ENCODE measurements at regions not wholly inside any gene's neighbourhood (a gene's known extent, or its start where the extent isn't known, plus 50 kb on each side); places are given as distances from the start of the nearest gene placed in this dataset.
"Not testable (repeated sequence)": the region's sequence is repeated elsewhere in the genome, so short reads cannot be mapped to it uniquely, and the experiment has no call there.

DNA sequence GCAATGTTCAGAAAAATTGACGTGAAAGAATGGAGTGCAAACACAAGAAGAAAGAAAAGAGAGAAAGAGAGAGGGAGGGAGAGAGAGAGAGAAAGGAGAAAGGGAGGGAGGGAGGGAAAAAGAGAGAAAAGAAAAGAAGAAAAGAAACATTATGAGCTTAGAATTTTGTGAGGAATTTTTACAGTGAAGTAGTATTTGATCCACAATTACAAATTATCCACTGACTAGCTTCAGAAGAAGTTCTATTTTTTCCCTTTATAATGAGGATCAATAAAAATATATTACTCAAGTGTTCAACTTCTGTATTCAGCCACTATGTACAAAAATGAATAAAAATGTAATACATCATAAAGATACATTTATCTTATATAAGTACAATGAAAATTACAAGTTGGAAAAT lies 494.5 kb upstream of the CA10 start:
- DNase-seq (ENCODE audit: extremely low read depth, low read depth, low spot score), result no peak

DNA sequence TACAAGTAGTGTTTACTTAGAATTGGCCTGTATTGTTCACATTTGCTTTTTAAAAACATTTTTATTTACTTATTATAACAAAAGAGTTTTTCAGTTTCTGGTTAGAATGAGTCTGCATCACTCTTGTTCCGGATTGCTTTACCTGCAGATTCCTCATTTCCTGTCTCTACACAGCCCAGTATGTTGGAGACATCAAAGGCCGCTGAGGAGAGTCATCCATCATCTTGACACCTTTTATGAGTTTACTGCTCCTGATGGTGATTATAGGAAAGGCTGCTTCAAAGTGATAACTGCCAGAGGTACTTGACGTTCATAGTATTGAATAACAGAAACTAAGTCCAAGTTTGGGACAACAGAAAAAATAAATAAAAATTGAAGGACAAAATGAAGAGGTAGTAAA lies 490.5 kb upstream of the CA10 start:
- no peak for DNase-seq (ENCODE audit: extremely low read depth, low read depth, low spot score)

DNA sequence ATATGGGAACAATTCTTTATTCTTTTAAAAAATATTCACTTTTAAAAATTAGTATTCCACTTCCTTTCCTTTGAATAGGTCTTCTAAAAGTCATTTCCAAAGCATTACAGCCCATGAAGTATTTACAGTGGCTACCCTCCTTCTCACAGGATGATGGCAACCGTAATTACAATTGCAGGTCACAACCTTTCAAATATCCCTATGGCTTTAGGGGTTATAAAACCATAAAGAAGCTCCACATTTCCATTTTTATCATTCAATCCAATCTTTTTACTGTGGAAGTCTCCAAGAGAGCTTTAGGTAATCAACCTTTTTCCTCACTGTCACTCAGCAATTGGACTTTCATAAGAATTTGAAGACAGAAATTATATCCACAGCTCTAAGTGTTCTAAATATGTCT lies 488.9 kb upstream of the CA10 start:
- no peak for DNase-seq (ENCODE audit: extremely low read depth, low read depth, low spot score)

DNA sequence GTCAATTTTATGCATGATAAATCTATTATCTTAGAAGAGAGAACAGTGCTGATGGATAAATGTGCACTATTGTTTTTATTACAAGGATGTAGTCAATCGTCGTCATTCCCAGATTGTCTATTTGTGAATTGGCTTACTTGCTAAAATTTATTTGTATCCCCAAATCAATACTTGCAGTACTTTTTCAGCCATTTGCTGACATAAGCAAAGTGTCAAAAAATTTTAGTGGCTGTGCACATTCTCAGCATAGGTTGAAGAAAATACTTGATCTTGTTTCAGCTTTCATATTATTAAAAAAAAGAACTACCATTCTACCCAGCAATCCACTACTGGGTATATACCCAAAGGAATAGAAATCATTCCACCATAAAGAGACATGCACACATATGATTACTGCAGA lies 477.9 kb upstream of the CA10 start:
- DNase-seq (ENCODE audit: extremely low read depth, low read depth, low spot score), result no peak

DNA sequence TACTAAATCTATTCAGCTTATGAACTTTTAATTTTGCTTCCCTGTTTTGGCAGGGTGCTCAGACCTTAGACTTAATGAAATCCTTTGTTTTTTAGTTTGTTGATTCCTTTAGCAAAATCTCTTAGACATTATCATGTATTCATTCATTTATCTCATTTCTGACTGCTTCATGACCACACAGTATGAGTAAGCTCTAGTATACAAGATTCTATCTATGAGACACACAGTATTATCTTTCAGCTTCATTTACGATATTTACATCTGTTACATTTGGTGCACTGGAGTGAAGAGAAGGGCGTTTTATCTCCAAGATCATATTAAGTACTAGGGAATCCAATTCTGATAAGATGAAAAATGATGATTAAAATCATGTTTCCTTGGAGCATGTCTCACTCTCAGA lies 448.1 kb upstream of the CA10 start:
- no peak for DNase-seq (ENCODE audit: extremely low read depth, low read depth, low spot score)

DNA sequence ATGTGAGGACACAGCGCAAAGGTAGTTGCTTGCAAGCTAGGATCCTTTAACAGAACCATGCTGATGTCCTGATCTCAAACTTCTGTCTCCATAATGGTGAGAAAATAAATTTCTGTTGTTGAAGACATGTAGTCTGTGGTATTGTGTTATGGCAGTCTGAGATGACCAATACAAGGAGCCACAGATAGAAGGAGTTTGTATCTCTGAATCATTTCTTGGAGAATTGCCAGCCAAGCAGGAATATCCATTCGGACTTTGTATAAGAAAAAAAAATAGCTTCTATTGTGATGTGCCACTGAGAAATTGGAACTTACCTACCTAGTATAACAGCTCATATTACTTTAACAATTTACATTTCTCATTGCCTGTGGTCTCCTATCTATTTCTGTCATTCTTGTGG lies 447.6 kb upstream of the CA10 start:
- no peak for DNase-seq (ENCODE audit: extremely low read depth, low read depth, low spot score)

DNA sequence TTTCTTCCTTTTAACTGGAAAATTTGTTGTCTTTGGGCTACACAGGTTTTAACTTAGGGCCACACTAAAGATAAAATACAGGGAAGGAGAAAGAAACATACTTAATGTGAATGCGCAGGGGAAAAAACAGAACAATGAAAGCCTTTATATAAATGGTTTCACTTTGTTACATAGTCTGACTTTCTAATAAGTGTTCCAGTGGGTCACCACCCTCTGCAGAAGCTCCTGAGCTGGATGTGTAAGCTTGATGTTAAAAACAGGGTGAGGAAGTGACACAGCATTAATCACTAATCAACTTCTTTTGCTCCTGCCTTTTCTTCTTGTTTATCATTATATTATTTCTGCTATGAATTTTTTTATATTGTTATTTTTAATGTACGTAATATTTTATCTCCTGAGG lies 445.6 kb upstream of the CA10 start:
- DNase-seq (ENCODE audit: extremely low read depth, low read depth, low spot score), result no peak

DNA sequence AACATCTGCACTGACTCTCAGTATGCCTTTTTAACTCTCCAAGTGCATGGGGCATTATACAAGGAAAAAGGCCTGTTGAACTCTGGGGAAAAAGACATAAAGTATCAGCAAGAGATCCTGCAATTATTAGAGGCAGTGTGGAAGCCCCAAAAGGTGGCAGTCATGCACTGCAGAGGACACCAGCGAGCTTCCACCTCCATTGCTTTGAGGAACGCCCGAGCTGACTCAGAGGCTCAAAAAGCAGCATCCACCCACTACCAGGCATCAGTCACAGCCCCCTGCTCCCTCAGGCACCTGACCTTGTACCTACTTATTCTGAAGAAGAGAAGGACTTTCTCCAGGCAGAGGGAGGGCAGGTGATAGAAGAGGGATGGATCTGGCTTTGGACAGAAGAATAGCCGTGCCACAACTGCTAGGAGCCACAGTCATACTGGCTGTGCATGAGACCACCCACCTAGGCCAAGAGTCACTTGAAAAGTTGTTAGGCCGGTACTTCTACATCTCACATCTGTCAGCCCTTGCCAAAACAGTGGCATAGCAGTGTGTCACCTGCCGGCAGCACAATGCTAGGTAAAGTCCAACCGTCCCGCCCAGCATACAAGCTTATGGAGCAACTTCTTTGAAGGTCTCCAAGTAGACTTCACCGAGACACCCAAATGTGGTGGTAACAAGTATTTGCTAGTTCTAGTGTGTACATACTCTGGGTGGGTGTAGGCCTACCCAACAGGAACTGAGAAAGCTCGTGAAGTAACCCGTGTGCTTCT lies 439.1 kb upstream of the CA10 start:
- not testable (repeated sequence) for DNase-seq (ENCODE audit: extremely low read depth, low read depth, low spot score)

DNA sequence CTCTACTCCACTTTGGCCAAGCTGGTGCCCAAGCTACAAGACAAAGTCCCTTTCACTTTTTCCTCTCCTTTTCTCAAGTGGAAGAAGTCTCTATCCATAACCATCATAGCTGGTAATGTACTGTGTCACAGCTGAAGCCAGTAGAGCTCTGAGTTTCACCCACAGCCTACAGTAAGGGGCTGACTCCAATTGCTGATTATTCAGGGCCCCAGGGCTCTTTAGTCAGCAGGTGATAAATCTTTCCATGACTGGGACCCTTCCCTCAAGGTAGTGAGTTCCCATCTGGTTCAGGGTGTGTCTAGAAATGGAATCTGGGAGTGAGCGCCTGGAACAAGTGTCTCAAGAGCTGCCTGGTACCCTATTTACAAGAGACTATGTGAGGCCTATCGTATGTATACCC lies 436.0 kb upstream of the CA10 start:
- DNase-seq (ENCODE audit: extremely low read depth, low read depth, low spot score), result no peak

DNA sequence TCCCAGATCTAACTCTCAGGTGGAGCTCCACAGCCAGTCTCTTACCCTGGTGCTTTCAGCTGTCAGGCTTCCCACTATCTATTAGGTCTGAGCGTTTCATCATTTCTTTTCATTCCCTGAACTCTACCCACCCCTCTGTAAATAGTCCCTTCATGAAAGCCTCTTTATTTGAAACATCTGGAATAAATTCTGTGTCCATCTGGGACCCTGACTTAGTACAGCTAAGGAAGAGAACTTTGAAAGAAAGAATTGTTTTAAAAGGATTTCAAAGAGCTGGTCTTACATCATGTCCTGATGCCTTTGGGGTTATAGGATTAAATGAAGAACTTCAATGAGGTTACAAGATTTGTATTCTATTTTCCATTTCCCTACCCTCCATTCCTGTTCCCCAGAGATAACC lies 388.5 kb upstream of the CA10 start:
- DNase-seq (ENCODE audit: extremely low read depth, low read depth, low spot score), result no peak

DNA sequence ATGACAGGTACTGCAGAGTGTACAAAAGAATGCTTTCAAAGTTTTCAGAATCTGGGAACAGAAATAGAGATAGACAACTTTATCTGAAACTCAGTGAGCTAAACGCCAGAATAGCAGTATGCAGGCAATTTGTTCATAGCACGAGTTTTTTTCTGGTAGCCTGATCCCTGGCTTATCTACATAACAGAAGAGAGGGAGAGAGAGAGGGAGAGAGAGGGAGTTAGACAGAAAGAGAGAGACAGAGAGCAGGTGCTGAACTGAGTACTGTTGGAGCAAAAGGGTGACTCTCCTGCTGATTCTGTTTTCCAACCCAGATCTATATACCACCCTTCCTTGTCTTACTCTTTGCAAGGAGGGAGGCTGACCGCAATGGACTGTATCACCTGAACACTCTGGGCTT lies 388.0 kb upstream of the CA10 start:
- no peak for DNase-seq (ENCODE audit: extremely low read depth, low read depth, low spot score)

DNA sequence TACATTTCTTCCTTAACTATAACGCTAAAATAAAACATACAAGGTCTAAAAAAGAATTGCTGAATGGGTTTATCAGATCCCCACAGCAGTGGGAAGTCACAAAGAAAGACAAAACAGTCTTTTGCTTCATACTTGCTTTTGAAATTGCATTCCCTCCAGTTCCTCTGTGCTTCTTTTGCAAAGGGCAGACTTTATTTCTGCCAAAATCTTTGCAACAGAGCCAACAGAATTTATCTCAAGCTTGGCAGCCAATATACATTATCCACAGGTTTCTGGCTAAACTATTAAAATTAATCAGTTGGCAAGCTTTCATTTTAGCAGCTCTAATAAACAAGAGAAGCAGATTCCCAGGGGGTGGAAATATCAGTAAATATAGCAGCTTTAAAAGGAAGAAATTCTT lies 378.9 kb upstream of the CA10 start:
- no peak for DNase-seq (ENCODE audit: extremely low read depth, low read depth, low spot score)

DNA sequence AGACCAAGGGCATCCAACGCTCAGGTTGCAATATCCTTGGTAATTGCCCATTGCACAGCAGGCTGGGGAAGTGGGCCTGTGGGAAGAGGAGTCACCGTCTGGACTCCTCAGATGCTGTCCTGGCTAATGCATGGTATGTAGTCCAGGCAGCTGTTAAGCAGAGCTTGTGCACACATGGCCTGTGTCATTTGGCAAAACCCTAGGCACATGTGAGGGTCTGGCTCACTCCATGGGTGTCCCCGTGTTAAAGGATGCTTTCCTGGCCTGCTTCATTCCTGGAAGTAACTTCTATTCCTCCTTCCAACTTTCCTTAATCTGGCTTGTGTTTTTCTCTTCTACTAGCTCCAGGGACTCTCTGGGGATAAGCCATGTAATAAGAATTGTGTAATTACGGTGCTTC lies 378.0 kb upstream of the CA10 start:
- no peak for DNase-seq (ENCODE audit: extremely low read depth, low read depth, low spot score)

DNA sequence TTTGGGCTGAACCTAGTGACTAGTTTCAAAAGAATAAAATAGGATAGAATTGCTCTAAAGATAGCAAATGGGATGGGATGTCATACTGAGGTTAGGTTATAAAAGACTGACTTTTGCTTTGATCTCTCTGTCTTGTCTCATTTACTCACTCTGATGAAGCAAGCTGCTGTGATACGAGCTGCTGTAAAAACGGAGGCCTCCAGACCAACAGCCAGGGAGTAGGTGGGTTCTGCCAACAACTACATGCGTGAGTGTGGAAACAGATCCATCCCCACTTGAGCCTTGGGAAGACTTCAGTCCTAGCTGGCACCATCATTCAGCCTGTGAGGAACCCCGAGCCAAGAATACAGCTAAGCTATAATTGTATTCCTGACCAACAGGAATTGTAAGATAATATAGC lies 373.9 kb upstream of the CA10 start:
- no peak for DNase-seq (ENCODE audit: extremely low read depth, low read depth, low spot score)

DNA sequence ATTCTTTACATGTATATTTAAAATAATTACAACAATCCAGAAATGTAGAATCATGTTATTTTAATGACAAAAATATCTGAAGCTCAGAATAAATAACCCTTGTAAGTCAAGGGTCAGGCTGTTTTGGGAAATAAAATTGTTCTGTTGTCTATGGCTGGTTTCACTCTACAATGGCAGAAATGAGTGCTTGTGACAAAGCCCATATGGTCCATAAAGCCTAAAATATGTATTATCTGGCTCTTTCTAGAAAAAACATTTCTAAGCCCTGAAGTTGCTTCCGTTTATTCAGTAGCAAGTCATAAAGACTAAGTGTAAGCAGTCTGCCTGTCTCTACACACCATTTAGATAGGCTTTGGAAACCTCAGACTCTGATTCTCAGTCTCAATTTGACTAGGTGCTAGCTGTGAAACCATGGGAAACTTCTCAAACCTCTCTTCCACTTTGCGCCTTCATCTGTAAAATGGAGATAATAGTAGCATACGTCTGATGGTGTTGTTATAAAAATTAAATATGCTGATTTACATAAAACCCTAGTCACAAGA lies 365.7 kb upstream of the CA10 start:
- no peak for DNase-seq (ENCODE audit: extremely low read depth, low read depth, low spot score)

DNA sequence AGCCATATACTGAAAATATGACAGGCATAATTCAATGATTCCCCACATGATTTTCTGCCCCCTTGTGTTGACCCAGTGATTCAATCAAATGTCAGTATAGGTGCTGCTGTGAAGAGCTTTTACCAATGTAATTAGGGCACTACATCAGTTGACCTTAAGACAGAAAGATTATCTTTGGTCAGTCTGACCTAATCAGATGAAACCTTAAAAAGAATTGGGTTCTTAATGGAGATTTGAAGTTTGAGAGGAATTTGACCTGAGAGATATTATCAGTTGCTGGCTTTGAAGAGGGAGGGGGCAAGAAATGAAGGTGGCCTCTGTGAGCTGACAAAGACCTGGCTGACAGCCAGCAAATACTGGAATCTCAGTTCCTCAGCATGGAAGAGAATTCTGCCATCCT lies 358.7 kb upstream of the CA10 start:
- no peak for DNase-seq (ENCODE audit: extremely low read depth, low read depth, low spot score)

DNA sequence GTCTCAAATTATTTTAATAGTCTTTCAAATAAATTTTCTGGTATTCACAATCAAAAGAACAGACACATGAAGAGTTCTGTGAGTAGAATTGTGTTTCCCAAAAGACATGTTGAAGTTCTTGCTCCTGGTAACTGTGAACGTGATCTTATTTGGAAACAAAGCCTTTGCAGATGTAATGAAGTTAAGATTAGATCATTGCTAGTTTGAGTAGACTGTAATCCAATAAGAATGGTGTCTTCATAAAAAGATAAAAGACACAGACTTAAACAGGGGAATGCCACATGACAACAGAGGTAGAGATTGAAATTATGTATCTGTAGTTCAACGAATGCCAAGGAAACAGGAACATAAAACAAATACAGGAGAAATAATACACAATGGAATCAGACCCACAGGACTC lies 357.4 kb upstream of the CA10 start:
- DNase-seq (ENCODE audit: extremely low read depth, low read depth, low spot score), result no peak

DNA sequence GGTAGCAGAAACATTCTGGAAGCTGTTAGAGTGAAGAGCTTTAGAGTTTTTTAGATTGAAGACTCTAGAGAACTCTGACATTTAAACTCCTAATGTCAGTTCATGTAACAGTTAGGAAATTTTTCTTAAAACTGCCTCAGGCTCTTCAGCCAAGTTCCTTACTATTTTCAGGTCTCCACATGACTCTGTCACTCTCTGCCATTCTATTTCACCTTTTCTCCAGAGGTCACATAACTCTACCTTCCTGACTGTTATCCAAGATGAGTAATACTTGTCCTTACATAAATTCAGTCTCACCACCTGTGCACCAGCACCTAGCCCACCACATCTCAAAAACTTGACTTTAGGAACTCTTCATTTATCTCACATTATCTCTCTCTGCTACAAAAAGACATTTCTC lies 347.1 kb upstream of the CA10 start:
- DNase-seq (ENCODE audit: extremely low read depth, low read depth, low spot score), result no peak

DNA sequence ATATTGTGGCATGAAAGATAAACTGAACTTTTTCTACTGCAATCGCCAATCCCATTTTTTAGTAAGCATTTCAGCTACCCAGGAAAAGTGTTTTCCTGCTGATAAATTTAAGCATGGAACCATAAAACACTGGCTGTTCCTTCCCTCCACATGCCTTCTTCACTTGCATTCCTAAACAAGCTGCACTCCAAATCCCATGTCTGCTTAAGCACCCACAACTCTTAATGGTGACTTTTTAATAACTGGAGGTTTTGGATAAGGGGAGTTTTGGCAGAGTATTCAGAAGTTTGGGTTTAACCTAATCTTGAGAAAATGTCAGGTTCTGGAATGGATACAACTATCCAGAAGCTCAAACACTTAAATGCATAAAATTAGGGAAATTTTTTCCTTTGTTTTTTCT lies 345.6 kb upstream of the CA10 start:
- no peak for DNase-seq (ENCODE audit: extremely low read depth, low read depth, low spot score)

DNA sequence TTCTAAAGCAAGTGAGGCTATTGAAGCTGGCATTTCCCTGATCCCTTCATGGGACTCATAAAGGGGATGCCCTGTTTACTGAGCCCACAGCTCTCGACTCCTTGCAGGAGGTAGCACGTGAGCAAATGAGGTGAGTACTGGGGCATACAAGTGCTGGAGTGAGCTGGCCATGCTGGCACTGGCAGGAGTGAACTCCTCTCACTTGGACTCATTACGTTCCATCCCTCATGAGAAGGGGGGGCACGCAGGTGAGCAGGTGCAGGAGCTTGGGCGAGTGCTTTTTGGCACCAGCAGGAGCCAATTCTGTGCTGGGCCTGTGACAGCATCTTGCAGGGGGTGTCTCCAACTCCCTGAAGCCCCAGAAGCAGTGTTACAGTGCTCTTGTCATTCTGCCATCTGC lies 337.1 kb upstream of the CA10 start:
- DNase-seq (ENCODE audit: extremely low read depth, low read depth, low spot score), result no peak

DNA sequence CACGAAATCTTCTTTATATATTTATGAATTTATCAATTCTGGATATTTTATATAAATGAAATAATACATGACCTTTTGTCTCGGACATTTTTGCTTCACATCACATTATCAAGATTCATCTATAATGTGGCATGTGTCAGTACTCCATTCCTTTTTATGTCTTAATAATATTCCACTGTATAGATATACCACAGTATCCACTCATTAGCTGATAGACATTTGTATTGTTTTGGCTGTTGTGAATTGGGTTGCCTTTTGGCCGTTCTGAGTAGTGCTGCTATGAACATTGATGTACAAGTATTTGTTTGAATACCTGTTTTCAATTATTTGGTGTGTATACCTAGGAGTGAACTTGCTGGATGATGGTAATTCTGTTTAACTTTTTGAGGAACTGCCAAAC lies 323.8 kb upstream of the CA10 start:
- DNase-seq (ENCODE audit: extremely low read depth, low read depth, low spot score), result no peak

DNA sequence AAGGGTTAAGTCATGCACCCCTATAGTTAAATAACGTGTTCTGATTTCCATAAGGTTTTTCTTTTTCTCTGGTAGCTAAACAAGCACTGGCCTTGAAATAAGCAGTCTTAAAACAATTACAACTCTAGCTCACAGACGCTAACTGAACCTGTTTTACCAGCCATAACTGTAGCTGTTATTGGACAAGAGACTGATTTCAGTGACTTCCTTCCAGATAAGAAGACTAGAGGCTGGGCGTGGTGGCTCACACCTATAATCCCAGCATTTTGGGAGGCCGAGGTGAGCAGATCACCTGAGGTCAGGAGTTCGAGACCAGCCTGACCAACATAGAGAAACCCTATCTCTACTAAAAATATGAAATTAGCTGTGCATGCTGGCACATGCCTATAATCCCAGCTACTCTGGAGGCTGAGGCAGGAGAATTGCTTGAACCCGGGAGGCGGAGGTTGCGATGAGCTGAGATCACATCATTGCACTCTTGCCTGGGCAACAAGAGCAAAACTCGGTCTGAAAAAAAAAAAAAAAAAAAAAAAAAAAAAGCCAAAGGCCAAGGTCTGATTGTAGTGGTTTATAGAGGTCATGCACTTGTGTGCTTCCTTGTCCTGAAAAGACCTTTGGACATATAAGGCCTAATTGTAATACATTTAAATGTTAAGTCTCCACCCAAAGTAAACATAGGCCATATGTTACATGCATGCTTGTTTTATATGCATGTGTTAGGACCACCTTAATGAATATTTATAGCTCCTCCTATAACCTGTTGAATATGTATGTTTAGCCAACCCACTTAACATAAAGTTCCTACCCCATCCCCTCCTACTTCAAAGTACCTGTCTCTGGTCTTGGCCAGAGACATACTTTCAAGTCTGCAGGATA lies 319.5 kb upstream of the CA10 start:
- DNase-seq (ENCODE audit: extremely low read depth, low read depth, low spot score), result no peak
